Neural crest cell (in vitro differentiated cells): ENCODE measurements at regions not wholly inside any gene's neighbourhood (a gene's known extent, or its start where the extent isn't known, plus 50 kb on each side); places are given as distances from the start of the nearest gene placed in this dataset.

Source experiments
- DNase-seq: peaks from one replicate; pipeline ENCODE4 v3.0.0; 2021; ENCODE audit warnings: low read depth, mixed read lengths, low spot score
- H3K27ac Mint-ChIP-seq: one replicate; pipeline ENCODE4 v1.8.0; 2021; ENCODE audit warnings: mild to moderate bottlenecking, mixed read lengths; ENCODE audit not compliant: unreplicated experiment
- H3K27me3 Mint-ChIP-seq: 2 replicates; pipeline ENCODE4 v1.8.0; 2021; ENCODE audit warnings: low read depth, mild to moderate bottlenecking, mixed read lengths
- H3K36me3 Mint-ChIP-seq: 2 replicates; pipeline ENCODE4 v1.8.0; 2021; ENCODE audit warnings: low read depth, mild to moderate bottlenecking, mixed read lengths
- H3K4me1 Mint-ChIP-seq: 2 replicates; pipeline ENCODE4 v1.8.0; 2021; ENCODE audit warnings: mixed read lengths
- H3K4me3 Mint-ChIP-seq: one replicate; pipeline ENCODE4 v1.8.0; 2021; ENCODE audit warnings: mild to moderate bottlenecking, mixed read lengths
- H3K9me3 Mint-ChIP-seq: 2 replicates; pipeline ENCODE4 v1.8.0; 2021; ENCODE audit warnings: mixed read lengths
- TF ChIP-seq, protein P1 (sequence below): fragments of 200-600 bp; sonication (generic); conservative IDR thresholded peaks from 2 replicates; pipeline ENCODE4 v1.5.0; 2021; ENCODE audit warnings: antibody characterized with exemption, mild to moderate bottlenecking

DNA sequence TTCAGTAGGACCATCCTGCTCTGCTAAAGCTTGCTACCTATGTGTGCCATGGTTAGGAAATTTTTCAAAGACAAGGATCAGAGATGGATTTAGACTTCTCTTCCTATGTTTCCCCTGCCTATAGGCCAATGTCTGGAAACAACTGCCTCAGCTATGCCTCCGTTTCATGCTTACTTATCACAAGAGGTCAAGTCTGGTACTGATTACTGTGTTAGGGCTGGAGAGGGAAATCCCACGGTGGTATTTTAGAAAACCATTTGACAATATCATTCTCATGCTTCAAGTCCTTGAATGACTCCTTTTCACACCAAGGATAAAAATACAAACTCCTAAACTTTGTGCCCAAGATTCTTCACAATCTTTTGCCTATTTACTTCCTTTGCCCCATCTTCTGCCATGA is 484.3 kb downstream of the DHX35 start:
- Mint-ChIP-seq H3K9me3 (no peaks in the 10 kb centered on the region), H3K36me3 (no peaks in the 10 kb centered on the region), H3K4me1 (no peaks in the 10 kb centered on the region), H3K27me3 (peaks cover 4% of the 10 kb centered on the region), H3K4me3 (no peak overlapping the region), H3K27ac (no peak overlapping the region)
- no peak for DNase-seq
- TF ChIP-seq, protein P1, sequence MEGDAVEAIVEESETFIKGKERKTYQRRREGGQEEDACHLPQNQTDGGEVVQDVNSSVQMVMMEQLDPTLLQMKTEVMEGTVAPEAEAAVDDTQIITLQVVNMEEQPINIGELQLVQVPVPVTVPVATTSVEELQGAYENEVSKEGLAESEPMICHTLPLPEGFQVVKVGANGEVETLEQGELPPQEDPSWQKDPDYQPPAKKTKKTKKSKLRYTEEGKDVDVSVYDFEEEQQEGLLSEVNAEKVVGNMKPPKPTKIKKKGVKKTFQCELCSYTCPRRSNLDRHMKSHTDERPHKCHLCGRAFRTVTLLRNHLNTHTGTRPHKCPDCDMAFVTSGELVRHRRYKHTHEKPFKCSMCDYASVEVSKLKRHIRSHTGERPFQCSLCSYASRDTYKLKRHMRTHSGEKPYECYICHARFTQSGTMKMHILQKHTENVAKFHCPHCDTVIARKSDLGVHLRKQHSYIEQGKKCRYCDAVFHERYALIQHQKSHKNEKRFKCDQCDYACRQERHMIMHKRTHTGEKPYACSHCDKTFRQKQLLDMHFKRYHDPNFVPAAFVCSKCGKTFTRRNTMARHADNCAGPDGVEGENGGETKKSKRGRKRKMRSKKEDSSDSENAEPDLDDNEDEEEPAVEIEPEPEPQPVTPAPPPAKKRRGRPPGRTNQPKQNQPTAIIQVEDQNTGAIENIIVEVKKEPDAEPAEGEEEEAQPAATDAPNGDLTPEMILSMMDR: no peak

DNA sequence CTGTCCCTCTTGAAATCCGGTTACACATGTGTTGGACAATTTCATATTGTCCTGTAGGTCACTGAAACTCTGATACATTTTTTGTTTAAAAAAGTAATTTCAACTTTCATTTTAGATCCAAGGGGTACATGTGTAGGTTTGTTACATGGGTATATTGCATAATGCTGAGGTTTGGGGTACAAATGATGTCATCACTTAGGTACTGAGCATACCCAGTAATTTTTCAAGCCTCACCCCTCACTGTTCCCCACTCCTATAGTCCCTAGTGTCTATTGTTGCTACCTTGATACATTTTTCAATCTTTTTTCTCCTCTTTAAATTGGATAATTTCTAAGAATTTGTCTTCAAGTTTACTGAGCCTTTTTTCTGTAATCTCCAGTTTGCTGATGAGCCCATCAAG is 483.0 kb downstream of the DHX35 start:
- Mint-ChIP-seq H3K4me3 (no peak overlapping the region), H3K9me3 (no peaks in the 10 kb centered on the region)

DNA sequence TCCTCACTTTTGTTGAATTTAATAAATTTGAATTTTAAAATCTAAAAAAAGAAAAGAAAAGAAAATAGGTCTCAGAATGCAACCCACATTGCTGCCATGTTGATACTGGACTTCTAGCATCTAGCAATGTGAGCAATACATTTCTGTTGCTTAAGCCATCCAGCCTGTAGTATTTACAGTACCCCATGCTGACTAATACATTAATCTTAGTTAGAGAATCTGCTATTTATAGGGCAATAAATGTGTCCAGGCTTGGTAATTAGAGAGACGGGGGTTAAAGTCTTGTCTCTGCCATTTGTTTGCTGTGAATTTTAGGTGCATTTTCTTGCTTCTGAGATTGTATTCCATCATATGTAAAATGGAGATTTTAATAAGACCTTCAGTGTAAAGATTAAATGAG is 471.3 kb downstream of the DHX35 start:
- H3K27ac Mint-ChIP-seq: no peak overlapping the region

More for the DNA sequence above, 483.0 kb downstream of the DHX35 start:
- no peak overlapping the region for H3K27ac Mint-ChIP-seq
- TF ChIP-seq, protein P1: no peak
- H3K36me3 Mint-ChIP-seq: no peaks in the 10 kb centered on the region
- peaks cover 4% of the 10 kb centered on the region for H3K27me3 Mint-ChIP-seq
- no peaks in the 10 kb centered on the region for H3K4me1 Mint-ChIP-seq
- no peak for DNase-seq

DNA sequence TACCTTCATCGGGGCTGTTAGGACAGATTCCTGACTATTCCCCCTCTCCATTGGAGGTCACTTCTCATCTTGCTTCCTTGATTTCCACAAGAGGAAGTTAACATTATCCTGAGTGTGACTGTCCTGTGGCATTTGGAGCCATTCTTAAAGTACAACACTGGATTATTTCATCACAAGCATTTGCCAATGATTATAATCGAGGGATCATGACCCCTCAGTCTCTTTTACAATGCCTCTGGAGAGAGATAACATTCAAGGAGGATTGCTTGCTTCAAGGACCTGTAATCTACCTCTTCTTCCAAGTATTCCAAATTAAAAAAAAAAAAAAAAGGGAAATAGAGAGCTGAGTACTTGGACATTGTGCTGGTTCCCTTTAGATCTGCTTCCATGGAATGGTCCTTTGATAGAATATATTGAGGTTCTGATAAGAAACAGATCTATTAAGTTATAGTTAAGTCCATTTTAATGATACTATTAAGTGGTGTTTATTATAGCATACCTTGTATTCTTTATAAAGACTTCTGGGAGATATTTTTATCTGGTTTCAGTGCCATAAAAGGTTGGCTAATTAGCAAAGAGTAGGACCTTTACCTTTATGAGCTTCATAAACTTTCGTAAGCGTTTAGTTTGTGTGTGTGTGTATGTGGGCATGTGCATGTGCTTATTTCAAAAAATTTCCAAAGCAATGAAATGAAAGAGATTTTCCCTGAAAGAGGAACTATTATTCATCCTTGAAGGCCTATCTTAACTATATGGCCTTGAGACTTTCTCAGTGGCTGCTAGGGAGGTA is 469.1 kb downstream of the DHX35 start:
- Mint-ChIP-seq H3K36me3 (no peaks in the 10 kb centered on the region), H3K4me1 (no peaks in the 10 kb centered on the region), H3K9me3 (no peaks in the 10 kb centered on the region), H3K27ac (no peak overlapping the region), H3K27me3 (no peaks in the 10 kb centered on the region), H3K4me3 (no peak overlapping the region)
- DNase-seq: no peak
- TF ChIP-seq, protein P1: no peak

More for the DNA sequence above, 471.3 kb downstream of the DHX35 start:
- H3K9me3 Mint-ChIP-seq: no peaks in the 10 kb centered on the region
- H3K4me1 Mint-ChIP-seq: no peaks in the 10 kb centered on the region
- no peaks in the 10 kb centered on the region for H3K36me3 Mint-ChIP-seq
- TF ChIP-seq, protein P1: no peak
- no peaks in the 10 kb centered on the region for H3K27me3 Mint-ChIP-seq
- DNase-seq: no peak
- H3K4me3 Mint-ChIP-seq: no peak overlapping the region

DNA sequence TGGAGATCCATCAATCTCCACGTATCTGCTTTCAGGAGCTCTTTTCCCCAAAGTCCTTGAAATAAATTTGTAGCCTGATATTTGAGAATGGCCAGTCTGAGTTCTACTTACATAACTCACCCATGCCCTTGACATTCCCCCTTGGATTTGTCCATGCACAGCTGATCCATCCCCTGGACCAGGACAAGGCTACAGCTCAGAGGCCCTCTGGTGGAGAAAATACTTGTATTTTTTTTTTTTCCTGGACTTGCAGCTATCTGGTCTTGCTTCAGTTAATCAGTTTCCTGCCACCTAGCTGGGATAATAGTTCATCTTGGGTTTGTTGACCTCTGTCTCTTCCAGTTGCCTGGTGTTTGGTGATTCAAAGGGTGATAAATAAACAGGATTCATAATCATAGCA is 467.6 kb downstream of the DHX35 start:
- Mint-ChIP-seq H3K9me3 (no peaks in the 10 kb centered on the region), H3K36me3 (no peaks in the 10 kb centered on the region)
- DNase-seq: no peak

More for the DNA sequence above, 467.6 kb downstream of the DHX35 start:
- TF ChIP-seq, protein P1: peak; percentile 52
- no peaks in the 10 kb centered on the region for H3K27me3 Mint-ChIP-seq
- no peak overlapping the region for H3K27ac Mint-ChIP-seq
- no peak overlapping the region for H3K4me3 Mint-ChIP-seq
- H3K4me1 Mint-ChIP-seq: no peaks in the 10 kb centered on the region
